SK-N-SH treated with all-trans-retinoic acid at 6 μM for 48 hours (cell line): ENCODE measurements at regions not wholly inside any gene's neighbourhood (a gene's known extent, or its start where the extent isn't known, plus 50 kb on each side); places are given as distances from the start of the nearest gene placed in this dataset.

Experiments used
- ATAC-seq: fragments of 200-7000 bp; cut with Tn5 transposase; 3 replicates; pipeline ENCODE4 v1.9.1; 2020; ENCODE audit warnings: mild to moderate bottlenecking, moderate library complexity
- CSDC2 ChIP-seq: fragments of 250-450 bp; sonication (Bioruptor Pico); IDR thresholded peaks from 2 replicates; pipeline ENCODE4 v1.5.0; 2020; ENCODE audit warnings: mild to moderate bottlenecking, moderate library complexity
- ESRRG ChIP-seq: fragments of 250-450 bp; sonication (Bioruptor Pico); IDR thresholded peaks from 2 replicates; pipeline ENCODE4 v1.6.1; 2021; ENCODE audit warnings: mild to moderate bottlenecking
- TOX ChIP-seq: fragments of 250-450 bp; sonication (Bioruptor Pico); IDR thresholded peaks from 2 replicates; pipeline ENCODE4 v1.8.0; 2021; ENCODE audit warnings: mild to moderate bottlenecking, moderate library complexity, borderline replicate concordance
- ZC3H10 ChIP-seq: fragments of 250-450 bp; sonication (Bioruptor Pico); IDR thresholded peaks from 2 replicates; pipeline ENCODE4 v1.5.1; 2021; ENCODE audit warnings: mild to moderate bottlenecking, moderate library complexity
- ZFP30 ChIP-seq: fragments of 450-650 bp; formaldehyde crosslinking; IDR thresholded peaks from 2 replicates; pipeline ENCODE4 v1.5.0; 2022; ENCODE audit warnings: mild to moderate bottlenecking, moderate library complexity
- ZNF70 ChIP-seq: fragments of 450-650 bp; formaldehyde crosslinking; IDR thresholded peaks from 2 replicates; pipeline ENCODE4 v1.5.0; 2020; ENCODE audit warnings: mild to moderate bottlenecking, moderate library complexity
- ZNF8 ChIP-seq: fragments of 450-650 bp; formaldehyde crosslinking; IDR thresholded peaks from 2 replicates; pipeline ENCODE4 v1.5.0; 2020; ENCODE audit warnings: mild to moderate bottlenecking, moderate library complexity
- TF ChIP-seq, protein P1 (sequence below): fragments of 250-450 bp; sonication (Bioruptor Pico); IDR thresholded peaks from 2 replicates; pipeline ENCODE4 v1.5.1; 2021; ENCODE audit warnings: mild to moderate bottlenecking, moderate library complexity
- TF ChIP-seq, protein P2 (sequence below): fragments of 250-450 bp; sonication (Bioruptor Pico); IDR thresholded peaks from 2 replicates; pipeline ENCODE4 v1.8.0; 2021; ENCODE audit warnings: low read depth, mild to moderate bottlenecking, moderate library complexity, borderline replicate concordance
- TF ChIP-seq, protein P3 (sequence below): fragments of 250-450 bp; sonication (Bioruptor Pico); IDR thresholded peaks from 2 replicates; pipeline ENCODE4 v1.8.0; 2020; ENCODE audit warnings: mild to moderate bottlenecking, moderate library complexity, borderline replicate concordance

DNA sequence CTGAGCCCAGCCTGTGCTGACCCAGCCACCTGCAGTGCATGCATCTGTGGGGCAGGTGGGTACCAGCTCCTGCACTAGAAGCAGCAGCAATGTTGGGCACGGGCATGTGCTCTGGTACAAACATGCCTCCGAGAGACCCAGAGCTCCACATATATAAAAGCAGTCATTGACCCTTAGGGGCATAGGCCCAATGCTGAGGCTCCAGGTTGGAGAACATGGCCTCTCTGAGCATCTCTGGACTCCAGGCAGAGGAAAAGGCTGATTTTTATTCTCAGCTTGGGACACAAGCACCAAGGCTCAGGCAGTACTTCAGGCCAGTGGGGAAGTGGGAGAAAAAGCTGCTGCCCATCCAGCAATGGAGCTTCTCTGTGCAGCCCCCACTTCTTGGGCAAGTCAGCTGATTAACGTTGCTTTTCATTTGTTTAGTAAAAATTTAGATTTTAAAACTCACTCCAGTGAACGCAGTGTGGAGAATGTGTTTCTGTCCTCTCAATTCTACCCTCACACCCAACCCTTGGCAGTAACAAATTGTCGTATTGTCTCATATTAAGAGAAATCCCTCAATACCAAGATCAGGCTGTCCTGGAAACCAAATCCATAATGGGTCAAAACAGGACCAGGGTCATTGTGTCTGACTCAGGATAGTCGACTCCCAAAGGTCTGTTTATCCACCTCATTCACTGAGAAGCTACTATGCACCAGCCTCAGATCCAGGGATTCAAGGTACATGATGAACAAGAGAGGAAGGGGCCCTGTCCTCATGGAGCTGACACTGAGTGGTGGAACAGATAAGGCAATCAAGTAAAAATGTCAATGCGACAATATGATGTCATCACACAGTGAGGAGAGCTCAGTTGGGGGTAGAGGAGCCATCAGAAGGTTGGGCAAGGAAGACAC is 50.6 kb upstream of the TOP3B start:
- no peak for ATAC-seq
- TF ChIP-seq ZC3H10 (CRISPR knock-in tag) (no peak), CSDC2 (CRISPR knock-in tag) (no peak), ZNF70 (CRISPR knock-in tag) (no peak), ESRRG (CRISPR knock-in tag) (no peak), ZNF8 (CRISPR knock-in tag) (no peak)
- TF ChIP-seq, protein P1, sequence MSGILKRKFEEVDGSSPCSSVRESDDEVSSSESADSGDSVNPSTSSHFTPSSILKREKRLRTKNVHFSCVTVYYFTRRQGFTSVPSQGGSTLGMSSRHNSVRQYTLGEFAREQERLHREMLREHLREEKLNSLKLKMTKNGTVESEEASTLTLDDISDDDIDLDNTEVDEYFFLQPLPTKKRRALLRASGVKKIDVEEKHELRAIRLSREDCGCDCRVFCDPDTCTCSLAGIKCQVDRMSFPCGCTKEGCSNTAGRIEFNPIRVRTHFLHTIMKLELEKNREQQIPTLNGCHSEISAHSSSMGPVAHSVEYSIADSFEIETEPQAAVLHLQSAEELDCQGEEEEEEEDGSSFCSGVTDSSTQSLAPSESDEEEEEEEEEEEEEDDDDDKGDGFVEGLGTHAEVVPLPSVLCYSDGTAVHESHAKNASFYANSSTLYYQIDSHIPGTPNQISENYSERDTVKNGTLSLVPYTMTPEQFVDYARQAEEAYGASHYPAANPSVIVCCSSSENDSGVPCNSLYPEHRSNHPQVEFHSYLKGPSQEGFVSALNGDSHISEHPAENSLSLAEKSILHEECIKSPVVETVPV (CRISPR knock-in tag) = no peak

DNA sequence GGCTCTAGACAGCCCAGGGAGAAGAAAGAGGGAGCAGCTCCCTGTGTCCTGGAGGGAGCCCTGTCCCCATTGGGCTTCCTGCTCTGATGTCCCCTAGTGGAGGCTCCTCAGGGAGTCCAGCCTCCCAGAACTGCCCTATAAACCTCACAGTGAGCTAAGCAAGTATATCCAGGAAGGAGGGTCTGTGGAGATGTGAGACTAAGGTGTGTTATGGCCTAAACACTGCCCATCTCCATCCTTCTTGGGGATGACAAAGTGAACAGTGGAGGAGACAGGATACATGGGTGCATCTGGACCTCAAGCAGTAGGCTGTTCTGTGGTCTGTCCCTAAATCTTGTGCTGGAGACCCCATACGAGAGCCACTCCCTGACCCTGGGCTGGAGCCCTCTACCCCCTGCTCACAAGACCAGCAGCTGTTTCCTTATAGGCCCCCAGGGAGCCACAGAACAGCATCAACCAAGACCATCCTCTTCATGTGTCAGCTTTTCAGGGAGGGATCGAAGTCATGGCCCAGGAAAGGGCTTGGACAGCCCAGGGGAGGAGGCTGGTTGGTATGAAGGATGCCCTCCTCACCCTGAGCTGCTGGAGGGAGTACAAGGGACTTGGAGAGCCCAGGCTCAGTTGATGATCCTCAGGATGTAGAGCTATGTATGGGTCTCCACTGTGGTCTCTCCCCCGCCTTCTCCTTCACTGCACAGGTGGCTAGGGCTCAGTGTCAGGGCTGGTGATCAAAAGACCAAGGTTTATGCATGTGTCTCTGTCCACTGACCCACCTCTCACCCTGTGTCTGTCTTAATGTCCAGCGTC is 49.7 kb upstream of the TOP3B start:
- no peak for TF ChIP-seq CSDC2 (CRISPR knock-in tag)
- TF ChIP-seq TOX (CRISPR knock-in tag) = no peak
- TF ChIP-seq, protein P2, sequence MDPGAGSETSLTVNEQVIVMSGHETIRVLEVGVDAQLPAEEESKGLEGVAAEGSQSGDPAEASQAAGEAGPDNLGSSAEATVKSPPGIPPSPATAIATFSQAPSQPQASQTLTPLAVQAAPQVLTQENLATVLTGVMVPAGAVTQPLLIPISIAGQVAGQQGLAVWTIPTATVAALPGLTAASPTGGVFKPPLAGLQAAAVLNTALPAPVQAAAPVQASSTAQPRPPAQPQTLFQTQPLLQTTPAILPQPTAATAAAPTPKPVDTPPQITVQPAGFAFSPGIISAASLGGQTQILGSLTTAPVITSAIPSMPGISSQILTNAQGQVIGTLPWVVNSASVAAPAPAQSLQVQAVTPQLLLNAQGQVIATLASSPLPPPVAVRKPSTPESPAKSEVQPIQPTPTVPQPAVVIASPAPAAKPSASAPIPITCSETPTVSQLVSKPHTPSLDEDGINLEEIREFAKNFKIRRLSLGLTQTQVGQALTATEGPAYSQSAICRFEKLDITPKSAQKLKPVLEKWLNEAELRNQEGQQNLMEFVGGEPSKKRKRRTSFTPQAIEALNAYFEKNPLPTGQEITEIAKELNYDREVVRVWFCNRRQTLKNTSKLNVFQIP (CRISPR knock-in tag) = no peak
- TF ChIP-seq, protein P3, sequence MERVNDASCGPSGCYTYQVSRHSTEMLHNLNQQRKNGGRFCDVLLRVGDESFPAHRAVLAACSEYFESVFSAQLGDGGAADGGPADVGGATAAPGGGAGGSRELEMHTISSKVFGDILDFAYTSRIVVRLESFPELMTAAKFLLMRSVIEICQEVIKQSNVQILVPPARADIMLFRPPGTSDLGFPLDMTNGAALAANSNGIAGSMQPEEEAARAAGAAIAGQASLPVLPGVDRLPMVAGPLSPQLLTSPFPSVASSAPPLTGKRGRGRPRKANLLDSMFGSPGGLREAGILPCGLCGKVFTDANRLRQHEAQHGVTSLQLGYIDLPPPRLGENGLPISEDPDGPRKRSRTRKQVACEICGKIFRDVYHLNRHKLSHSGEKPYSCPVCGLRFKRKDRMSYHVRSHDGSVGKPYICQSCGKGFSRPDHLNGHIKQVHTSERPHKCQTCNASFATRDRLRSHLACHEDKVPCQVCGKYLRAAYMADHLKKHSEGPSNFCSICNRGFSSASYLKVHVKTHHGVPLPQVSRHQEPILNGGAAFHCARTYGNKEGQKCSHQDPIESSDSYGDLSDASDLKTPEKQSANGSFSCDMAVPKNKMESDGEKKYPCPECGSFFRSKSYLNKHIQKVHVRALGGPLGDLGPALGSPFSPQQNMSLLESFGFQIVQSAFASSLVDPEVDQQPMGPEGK = no peak
- TF ChIP-seq ESRRG (CRISPR knock-in tag) = no peak
- TF ChIP-seq ZFP30 (CRISPR knock-in tag) = no peak
- no peak for TF ChIP-seq ZNF70 (CRISPR knock-in tag)
- TF ChIP-seq, protein P1 (CRISPR knock-in tag) = no peak
- ATAC-seq = no peak
